ENCODE measurements at regions not wholly inside any gene's neighbourhood (a gene's known extent, or its start where the extent isn't known, plus 50 kb on each side); places are given as distances from the start of the nearest gene placed in this dataset.
"Not testable (repeated sequence)": the region's sequence is repeated elsewhere in the genome, so short reads cannot be mapped to it uniquely, and the experiment has no call there.

- not testable (repeated sequence) for H3K4me1 Mint-ChIP-seq (ENCODE audit: low read depth, unreplicated experiment); H3K4me2 ChIP-seq (ENCODE audit: low read length)
Observed at GRCh38 chr15:84119351-84119750, 116.2 kb upstream of the GOLGA6L4 start.

GRCh38 chr15:84120903-84121302, 114.7 kb upstream of the GOLGA6L4 start:
- H2AFZ ChIP-seq (ENCODE audit: low read depth, low read length); H3K27me3 ChIP-seq (ENCODE audit: insufficient read depth, low read length); H3K9ac ChIP-seq (ENCODE audit: low read length); H3K4me1 ChIP-seq (ENCODE audit: insufficient read depth, low read length); H4K20me1 ChIP-seq (ENCODE audit: insufficient read depth, low read length); FAIRE-seq; H3K4me1 Mint-ChIP-seq (ENCODE audit: low read depth, unreplicated experiment); DNase-seq (ENCODE audit: low read depth); H3K9me3 ChIP-seq (ENCODE audit: insufficient read depth, low read depth, low read length); H3K27ac Mint-ChIP-seq (ENCODE audit: unreplicated experiment); H3K36me3 ChIP-seq (ENCODE audit: insufficient read depth, low read length); H3K9me3 Mint-ChIP-seq (ENCODE audit: unreplicated experiment); H3K4me3 ChIP-seq (ENCODE audit: insufficient read depth, low read depth, low read length); H3K4me3 Mint-ChIP-seq (ENCODE audit: unreplicated experiment); H3K4me2 ChIP-seq (ENCODE audit: low read length); H3K27ac ChIP-seq (ENCODE audit: low read depth, low read length); H3K79me2 ChIP-seq (ENCODE audit: insufficient read depth, low read length); H3K36me3 Mint-ChIP-seq (ENCODE audit: low read depth, unreplicated experiment): not testable (repeated sequence)
- H3K27me3 Mint-ChIP-seq (ENCODE audit: low read depth, unreplicated experiment): peaks cover 13% of the 10 kb centered on the region

More at GRCh38 chr15:84119351-84119750, 116.2 kb upstream of the GOLGA6L4 start:
- H2AFZ ChIP-seq (ENCODE audit: low read depth, low read length); H3K27me3 ChIP-seq (ENCODE audit: insufficient read depth, low read length); H3K4me3 ChIP-seq (ENCODE audit: insufficient read depth, low read depth, low read length); DNase-seq (ENCODE audit: low read depth); H3K79me2 ChIP-seq (ENCODE audit: insufficient read depth, low read length); H3K9me3 Mint-ChIP-seq (ENCODE audit: unreplicated experiment); H3K27ac Mint-ChIP-seq (ENCODE audit: unreplicated experiment); H3K27ac ChIP-seq (ENCODE audit: low read depth, low read length); H3K36me3 Mint-ChIP-seq (ENCODE audit: low read depth, unreplicated experiment); H3K4me3 Mint-ChIP-seq (ENCODE audit: unreplicated experiment); H4K20me1 ChIP-seq (ENCODE audit: insufficient read depth, low read length); H3K9ac ChIP-seq (ENCODE audit: low read length); H3K4me1 ChIP-seq (ENCODE audit: insufficient read depth, low read length); FAIRE-seq; H3K36me3 ChIP-seq (ENCODE audit: insufficient read depth, low read length); H3K9me3 ChIP-seq (ENCODE audit: insufficient read depth, low read depth, low read length): not testable (repeated sequence)
- peaks cover 13% of the 10 kb centered on the region for H3K27me3 Mint-ChIP-seq (ENCODE audit: low read depth, unreplicated experiment)

GRCh38 chr15:84128706-84129105, 106.9 kb upstream of the GOLGA6L4 start:
- not testable (repeated sequence) for H3K79me2 ChIP-seq (ENCODE audit: insufficient read depth, low read length); H3K27me3 Mint-ChIP-seq (ENCODE audit: low read depth, unreplicated experiment); H3K36me3 ChIP-seq (ENCODE audit: insufficient read depth, low read length); H3K4me3 Mint-ChIP-seq (ENCODE audit: unreplicated experiment); H2AFZ ChIP-seq (ENCODE audit: low read depth, low read length); H3K4me2 ChIP-seq (ENCODE audit: low read length); H3K9me3 ChIP-seq (ENCODE audit: insufficient read depth, low read depth, low read length); H4K20me1 ChIP-seq (ENCODE audit: insufficient read depth, low read length); H3K4me1 ChIP-seq (ENCODE audit: insufficient read depth, low read length); H3K36me3 Mint-ChIP-seq (ENCODE audit: low read depth, unreplicated experiment); H3K9me3 Mint-ChIP-seq (ENCODE audit: unreplicated experiment); H3K4me3 ChIP-seq (ENCODE audit: insufficient read depth, low read depth, low read length); H3K4me1 Mint-ChIP-seq (ENCODE audit: low read depth, unreplicated experiment); H3K27ac ChIP-seq (ENCODE audit: low read depth, low read length); H3K27me3 ChIP-seq (ENCODE audit: insufficient read depth, low read length); H3K9ac ChIP-seq (ENCODE audit: low read length); H3K27ac Mint-ChIP-seq (ENCODE audit: unreplicated experiment)
- DNase-seq (ENCODE audit: low read depth): peak; percentile 11
- peak; percentile 13 for FAIRE-seq

GRCh38 chr15:84130098-84130831, 105.3 kb upstream of the GOLGA6L4 start:
- not testable (repeated sequence) for DNase-seq (ENCODE audit: low read depth); H3K27ac ChIP-seq (ENCODE audit: low read depth, low read length); H3K27me3 ChIP-seq (ENCODE audit: insufficient read depth, low read length); H3K4me3 Mint-ChIP-seq (ENCODE audit: unreplicated experiment); H3K4me1 Mint-ChIP-seq (ENCODE audit: low read depth, unreplicated experiment); H3K4me3 ChIP-seq (ENCODE audit: insufficient read depth, low read depth, low read length); H3K4me1 ChIP-seq (ENCODE audit: insufficient read depth, low read length); H2AFZ ChIP-seq (ENCODE audit: low read depth, low read length); H3K27me3 Mint-ChIP-seq (ENCODE audit: low read depth, unreplicated experiment); H3K9me3 Mint-ChIP-seq (ENCODE audit: unreplicated experiment); H3K36me3 Mint-ChIP-seq (ENCODE audit: low read depth, unreplicated experiment); H3K9ac ChIP-seq (ENCODE audit: low read length); H3K4me2 ChIP-seq (ENCODE audit: low read length); H3K9me3 ChIP-seq (ENCODE audit: insufficient read depth, low read depth, low read length); H3K27ac Mint-ChIP-seq (ENCODE audit: unreplicated experiment); H3K79me2 ChIP-seq (ENCODE audit: insufficient read depth, low read length); H4K20me1 ChIP-seq (ENCODE audit: insufficient read depth, low read length); H3K36me3 ChIP-seq (ENCODE audit: insufficient read depth, low read length)
- peak; percentile 32 for FAIRE-seq

GRCh38 chr15:84135931-84136456, 99.6 kb upstream of the GOLGA6L4 start:
- FAIRE-seq; H3K27ac Mint-ChIP-seq (ENCODE audit: unreplicated experiment); H3K4me1 ChIP-seq (ENCODE audit: insufficient read depth, low read length); H3K9me3 Mint-ChIP-seq (ENCODE audit: unreplicated experiment); H3K36me3 ChIP-seq (ENCODE audit: insufficient read depth, low read length); H3K4me2 ChIP-seq (ENCODE audit: low read length); H3K4me3 ChIP-seq (ENCODE audit: insufficient read depth, low read depth, low read length); DNase-seq (ENCODE audit: low read depth); H3K9ac ChIP-seq (ENCODE audit: low read length); H3K79me2 ChIP-seq (ENCODE audit: insufficient read depth, low read length); H4K20me1 ChIP-seq (ENCODE audit: insufficient read depth, low read length); H3K4me1 Mint-ChIP-seq (ENCODE audit: low read depth, unreplicated experiment); H2AFZ ChIP-seq (ENCODE audit: low read depth, low read length); H3K27ac ChIP-seq (ENCODE audit: low read depth, low read length); H3K9me3 ChIP-seq (ENCODE audit: insufficient read depth, low read depth, low read length); H3K36me3 Mint-ChIP-seq (ENCODE audit: low read depth, unreplicated experiment); H3K4me3 Mint-ChIP-seq (ENCODE audit: unreplicated experiment); H3K27me3 ChIP-seq (ENCODE audit: insufficient read depth, low read length); H3K27me3 Mint-ChIP-seq (ENCODE audit: low read depth, unreplicated experiment): not testable (repeated sequence)

Measured in astrocyte (in vitro differentiated cells and primary cell).